VCaP (cell line): ENCODE measurements at regions not wholly inside any gene's neighbourhood (a gene's known extent, or its start where the extent isn't known, plus 50 kb on each side); places are given as distances from the start of the nearest gene placed in this dataset.

Experiments used
- H3K27ac ChIP-seq: fragments of 450-650 bp; 2 replicates; pipeline ENCODE4 v1.5.1; 2017
- TF ChIP-seq, protein P1 (sequence below): fragments of 450-650 bp; conservative IDR thresholded peaks from 2 replicates; pipeline ENCODE4 v1.5.1; 2017; ENCODE audit warnings: mild to moderate bottlenecking, moderate library complexity

DNA sequence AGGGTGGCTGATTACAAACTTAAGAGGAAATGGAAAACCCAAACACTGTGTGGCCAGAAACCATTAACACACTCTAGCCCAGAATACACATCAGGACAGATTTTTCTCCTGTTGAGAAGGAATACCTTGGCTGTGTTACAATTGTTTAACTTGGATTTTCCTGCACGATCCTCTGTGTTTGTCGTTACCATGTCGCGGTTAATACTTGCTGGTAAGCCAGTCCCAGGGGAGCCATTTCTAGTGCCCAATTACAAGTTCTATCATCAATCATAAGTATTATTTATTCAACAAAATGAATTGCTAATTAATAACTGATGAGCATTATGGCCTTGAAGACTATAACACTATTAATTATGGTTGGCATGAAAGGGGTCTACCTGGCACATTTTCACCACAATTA is 146.8 kb downstream of the LNPK start:
- no peak overlapping the region for H3K27ac ChIP-seq
- TF ChIP-seq, protein P1, sequence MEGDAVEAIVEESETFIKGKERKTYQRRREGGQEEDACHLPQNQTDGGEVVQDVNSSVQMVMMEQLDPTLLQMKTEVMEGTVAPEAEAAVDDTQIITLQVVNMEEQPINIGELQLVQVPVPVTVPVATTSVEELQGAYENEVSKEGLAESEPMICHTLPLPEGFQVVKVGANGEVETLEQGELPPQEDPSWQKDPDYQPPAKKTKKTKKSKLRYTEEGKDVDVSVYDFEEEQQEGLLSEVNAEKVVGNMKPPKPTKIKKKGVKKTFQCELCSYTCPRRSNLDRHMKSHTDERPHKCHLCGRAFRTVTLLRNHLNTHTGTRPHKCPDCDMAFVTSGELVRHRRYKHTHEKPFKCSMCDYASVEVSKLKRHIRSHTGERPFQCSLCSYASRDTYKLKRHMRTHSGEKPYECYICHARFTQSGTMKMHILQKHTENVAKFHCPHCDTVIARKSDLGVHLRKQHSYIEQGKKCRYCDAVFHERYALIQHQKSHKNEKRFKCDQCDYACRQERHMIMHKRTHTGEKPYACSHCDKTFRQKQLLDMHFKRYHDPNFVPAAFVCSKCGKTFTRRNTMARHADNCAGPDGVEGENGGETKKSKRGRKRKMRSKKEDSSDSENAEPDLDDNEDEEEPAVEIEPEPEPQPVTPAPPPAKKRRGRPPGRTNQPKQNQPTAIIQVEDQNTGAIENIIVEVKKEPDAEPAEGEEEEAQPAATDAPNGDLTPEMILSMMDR: no peak

DNA sequence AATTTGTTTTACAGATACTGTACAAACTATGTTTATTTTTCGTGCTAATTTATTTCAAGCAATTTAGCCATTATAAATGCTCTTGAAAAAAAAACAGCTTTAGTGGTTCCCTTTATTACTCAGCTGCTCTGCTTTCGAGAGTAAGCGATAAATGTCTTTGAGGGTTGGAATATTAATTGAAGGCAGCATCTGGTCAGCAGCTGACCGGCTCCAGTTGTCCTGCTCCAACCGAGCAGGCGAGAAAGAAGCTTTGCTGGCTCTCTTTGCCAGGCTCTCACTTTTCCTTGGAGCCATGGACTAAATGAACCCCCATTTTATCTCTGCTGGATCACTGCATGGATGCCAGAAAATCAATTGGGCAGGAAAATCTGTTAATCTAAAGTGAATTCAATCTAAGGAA is 147.4 kb downstream of the LNPK start:
- H3K27ac ChIP-seq: peak overlapping the region; percentile 33
- TF ChIP-seq, protein P1: no peak

DNA sequence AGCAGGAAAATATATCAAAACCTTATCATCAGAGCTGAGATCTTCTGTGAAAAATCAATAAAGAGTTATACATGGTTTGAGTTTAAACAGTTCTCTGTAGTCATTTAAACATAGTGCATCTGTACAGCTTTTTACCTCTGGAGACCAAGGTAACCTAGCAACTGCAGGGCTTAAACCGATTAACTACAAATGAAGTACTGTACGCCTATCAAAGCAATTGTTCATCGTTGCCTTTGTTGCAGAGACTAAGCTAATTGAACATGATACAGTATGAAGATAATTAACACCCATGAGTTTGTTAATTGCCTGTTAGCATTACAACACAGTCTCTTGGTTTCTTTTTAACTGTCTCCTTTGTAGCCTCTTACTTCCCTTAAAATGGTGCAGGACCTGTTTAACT is 147.9 kb downstream of the LNPK start:
- TF ChIP-seq, protein P1: no peak
- H3K27ac ChIP-seq: peak overlapping the region; percentile 33

DNA sequence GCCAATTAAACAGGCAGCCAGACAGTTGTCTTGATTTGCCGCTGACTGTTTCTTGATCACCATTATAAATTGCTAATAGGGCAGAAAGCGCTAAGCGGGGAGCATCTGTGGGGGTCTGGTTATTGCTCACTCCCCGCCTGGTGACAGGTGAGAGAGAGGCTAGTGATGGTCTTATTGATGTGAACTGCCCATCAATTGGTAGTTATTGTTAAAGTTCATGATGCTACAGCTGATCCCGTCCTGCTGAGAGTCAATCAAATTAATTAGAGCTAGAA is 148.5 kb downstream of the LNPK start:
- TF ChIP-seq, protein P1: no peak
- H3K27ac ChIP-seq: peak overlapping the region; percentile 33

DNA sequence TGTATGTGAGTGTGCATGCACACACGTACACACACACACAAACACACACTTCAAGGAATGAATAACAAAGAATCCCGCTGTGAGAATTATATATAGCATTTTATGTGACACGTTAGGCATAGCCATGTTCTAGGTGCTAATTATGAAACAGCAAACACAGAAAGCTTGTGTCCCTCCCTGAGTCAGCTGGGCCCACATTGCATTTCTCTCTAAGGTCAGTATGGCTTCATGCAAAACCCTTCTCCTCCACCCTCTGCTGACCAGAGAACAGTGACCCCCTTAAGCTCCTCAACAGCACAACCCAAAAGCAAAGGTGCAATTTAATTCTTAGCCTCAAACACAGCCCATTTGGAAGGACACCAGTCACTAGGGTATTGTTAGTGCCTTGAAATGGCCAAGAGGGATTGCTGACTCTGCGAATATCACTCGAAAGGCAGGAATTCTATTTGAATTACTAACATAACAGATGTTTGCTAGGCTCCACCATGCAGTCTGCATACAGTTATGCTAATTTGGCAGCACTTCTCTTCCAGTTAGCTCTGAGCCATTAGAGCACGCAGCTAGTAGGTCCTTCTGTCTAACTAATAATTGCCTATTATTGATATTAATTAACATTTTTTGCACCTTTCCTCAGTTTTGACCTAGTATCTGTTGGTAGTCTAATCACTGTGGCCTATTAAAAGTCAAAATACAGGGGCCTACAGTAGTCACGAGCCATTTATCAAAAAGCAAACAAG is 149.0 kb downstream of the LNPK start:
- TF ChIP-seq, protein P1: no peak
- peak overlapping the region; percentile 33 for H3K27ac ChIP-seq

DNA sequence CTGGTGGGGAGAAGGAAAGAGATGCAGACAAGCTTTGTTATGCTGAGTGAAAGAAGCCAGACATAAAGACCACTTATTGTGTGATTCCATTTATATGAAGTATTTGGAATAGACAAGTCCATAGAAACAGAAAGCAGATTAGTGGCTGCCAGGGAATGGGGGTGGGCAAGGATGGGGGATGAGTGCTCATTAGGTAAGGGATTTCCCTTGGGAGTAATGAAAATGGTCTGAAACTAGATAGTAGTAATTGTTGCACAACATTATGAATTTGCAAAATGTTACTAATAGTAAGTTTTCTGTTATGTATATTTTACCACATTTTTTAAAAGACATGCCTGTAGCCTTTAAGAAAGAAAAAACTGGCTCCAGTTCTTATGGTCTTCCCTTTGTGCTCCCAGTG is 154.9 kb downstream of the LNPK start:
- no peak overlapping the region for H3K27ac ChIP-seq
- TF ChIP-seq, protein P1: no peak

DNA sequence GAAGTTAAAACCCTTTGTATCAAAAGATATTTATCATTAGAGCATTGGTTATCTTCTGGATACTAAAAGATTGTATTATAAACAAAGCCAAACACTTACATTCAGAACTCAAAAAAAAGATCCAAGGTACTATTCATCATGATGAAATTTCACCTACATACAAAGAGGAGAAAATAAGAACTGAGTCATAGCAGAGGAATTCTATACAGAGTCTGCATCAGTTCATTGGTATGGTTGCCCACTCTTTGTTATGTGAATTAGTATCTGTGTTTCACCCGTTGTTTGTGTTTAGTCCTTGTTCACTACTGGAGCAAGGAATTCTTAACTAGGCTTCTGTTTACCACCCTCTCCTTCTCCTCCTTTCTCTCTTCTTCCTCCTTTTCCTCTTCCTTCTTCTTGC is 157.9 kb downstream of the LNPK start:
- TF ChIP-seq, protein P1: no peak
- no peak overlapping the region for H3K27ac ChIP-seq

DNA sequence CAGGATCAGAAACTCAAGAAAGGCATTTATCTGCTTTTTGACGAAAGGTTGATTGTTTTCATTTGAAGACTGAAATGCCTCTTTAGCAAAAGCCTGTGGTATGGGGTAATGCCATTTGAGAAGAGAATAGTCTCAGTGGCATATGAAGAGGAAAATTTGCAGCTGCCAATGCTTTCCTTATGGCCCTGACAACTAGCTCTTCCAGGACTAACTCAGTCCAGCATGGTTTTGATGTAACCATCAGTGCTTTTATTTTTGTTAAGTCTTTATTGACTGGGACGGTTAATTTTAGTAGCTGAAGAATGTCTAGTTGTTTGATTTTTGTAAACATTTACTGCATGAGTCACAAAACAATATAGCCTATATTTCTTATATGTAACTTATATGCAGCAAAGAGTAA is 158.4 kb downstream of the LNPK start:
- TF ChIP-seq, protein P1: no peak
- no peak overlapping the region for H3K27ac ChIP-seq
